HEK293 (cell line): ENCODE measurements at regions not wholly inside any gene's neighbourhood (a gene's known extent, or its start where the extent isn't known, plus 50 kb on each side); places are given as distances from the start of the nearest gene placed in this dataset.

Experiments used
- CTCF ChIP-seq: fragments of 450-650 bp; formaldehyde crosslinking; IDR thresholded peaks from 2 replicates; pipeline ENCODE4 v1.5.1; 2016; ENCODE audit warnings: missing biosample characterization, missing genetic modification characterization
- KLF16 ChIP-seq: fragments of 450-650 bp; formaldehyde crosslinking; IDR thresholded peaks from 2 replicates; pipeline ENCODE4 v1.5.1; 2017; ENCODE audit warnings: missing biosample characterization, missing genetic modification characterization
- YY2 ChIP-seq: fragments of 450-650 bp; formaldehyde crosslinking; IDR thresholded peaks from 2 replicates; pipeline ENCODE4 v1.5.1; 2016; ENCODE audit warnings: missing biosample characterization, missing genetic modification characterization
- ZBTB7A ChIP-seq: fragments of 450-650 bp; formaldehyde crosslinking; IDR thresholded peaks from 2 replicates; pipeline ENCODE4 v1.5.1; 2016; ENCODE audit warnings: low read depth, missing biosample characterization, missing genetic modification characterization
- ZFP41 ChIP-seq: fragments of 450-650 bp; formaldehyde crosslinking; IDR thresholded peaks from 2 replicates; pipeline ENCODE4 v1.5.1; 2016; ENCODE audit warnings: missing biosample characterization, missing genetic modification characterization, borderline replicate concordance
- ZNF121 ChIP-seq: fragments of 450-650 bp; formaldehyde crosslinking; IDR thresholded peaks from 2 replicates; pipeline ENCODE4 v1.5.1; 2016; ENCODE audit warnings: missing biosample characterization, missing genetic modification characterization
- ZNF157 ChIP-seq: fragments of 450-650 bp; formaldehyde crosslinking; IDR thresholded peaks from 2 replicates; pipeline ENCODE4 v1.5.1; 2016; ENCODE audit warnings: missing biosample characterization, missing genetic modification characterization
- ZNF24 ChIP-seq: fragments of 450-650 bp; formaldehyde crosslinking; IDR thresholded peaks from 2 replicates; pipeline ENCODE4 v1.5.1; 2016; ENCODE audit warnings: missing biosample characterization, missing genetic modification characterization
- ZNF776 ChIP-seq: fragments of 450-650 bp; formaldehyde crosslinking; IDR thresholded peaks from 2 replicates; pipeline ENCODE4 v1.5.0; 2017; ENCODE audit warnings: missing biosample characterization, missing genetic modification characterization, borderline replicate concordance
- TF ChIP-seq, protein P1 (sequence below): fragments of 450-650 bp; IDR thresholded peaks from 2 replicates; pipeline ENCODE4 v1.5.1; 2018; ENCODE audit warnings: missing biosample characterization, missing genetic modification characterization

DNA sequence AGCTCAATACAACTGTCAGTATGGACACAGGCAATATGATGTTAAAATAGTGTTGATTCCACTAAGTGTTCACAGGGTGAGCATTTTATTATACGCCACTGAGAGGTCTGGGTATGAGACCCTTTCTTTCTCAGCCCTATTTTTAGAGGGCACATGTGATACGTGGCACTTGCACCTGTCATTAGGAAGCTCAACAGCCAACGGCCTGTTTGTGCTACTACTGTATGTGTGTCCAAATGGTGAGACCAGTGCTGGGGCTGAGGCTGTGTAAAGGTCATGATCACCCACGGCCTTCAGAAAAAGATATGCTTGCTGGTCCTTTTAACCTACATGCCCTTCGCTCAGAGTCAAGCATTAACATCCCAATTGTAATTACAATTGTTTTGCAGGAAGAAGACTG is 176.2 kb downstream of the DUSP10 start:
- TF ChIP-seq ZNF24 (tag by site-specific recombination) (no peak), CTCF (tag by site-specific recombination) (no peak), ZFP41 (tag by site-specific recombination) (no peak), ZNF121 (no peak), KLF16 (no peak), ZBTB7A (tag by site-specific recombination) (no peak), YY2 (tag by site-specific recombination) (no peak), ZNF157 (tag by site-specific recombination) (no peak), ZNF776 (tag by site-specific recombination) (no peak)
- TF ChIP-seq, protein P1, sequence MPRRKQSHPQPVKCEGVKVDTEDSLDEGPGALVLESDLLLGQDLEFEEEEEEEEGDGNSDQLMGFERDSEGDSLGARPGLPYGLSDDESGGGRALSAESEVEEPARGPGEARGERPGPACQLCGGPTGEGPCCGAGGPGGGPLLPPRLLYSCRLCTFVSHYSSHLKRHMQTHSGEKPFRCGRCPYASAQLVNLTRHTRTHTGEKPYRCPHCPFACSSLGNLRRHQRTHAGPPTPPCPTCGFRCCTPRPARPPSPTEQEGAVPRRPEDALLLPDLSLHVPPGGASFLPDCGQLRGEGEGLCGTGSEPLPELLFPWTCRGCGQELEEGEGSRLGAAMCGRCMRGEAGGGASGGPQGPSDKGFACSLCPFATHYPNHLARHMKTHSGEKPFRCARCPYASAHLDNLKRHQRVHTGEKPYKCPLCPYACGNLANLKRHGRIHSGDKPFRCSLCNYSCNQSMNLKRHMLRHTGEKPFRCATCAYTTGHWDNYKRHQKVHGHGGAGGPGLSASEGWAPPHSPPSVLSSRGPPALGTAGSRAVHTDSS (tag by site-specific recombination) = no peak
